ENCODE measurements at regions not wholly inside any gene's neighbourhood (a gene's known extent, or its start where the extent isn't known, plus 50 kb on each side); places are given as distances from the start of the nearest gene placed in this dataset.

- TF ChIP-seq CTCF (IDR thresholded peaks at IDR 0.05) (no peak), POLR2A (IDR thresholded peaks at IDR 0.05) (no peak)
Measured at GRCh38 chr5:124154714-124155113, 591.7 kb downstream of the ZNF608 start.
